Ishikawa (cell line): ENCODE measurements at regions not wholly inside any gene's neighbourhood (a gene's known extent, or its start where the extent isn't known, plus 50 kb on each side); places are given as distances from the start of the nearest gene placed in this dataset.

Experiments
- CEBPB ChIP-seq: IDR thresholded peaks from 2 replicates; pipeline ENCODE4 v1.6.1; 2012
- CREB1 ChIP-seq: IDR thresholded peaks from 2 replicates; pipeline ENCODE4 v1.6.1; 2012; ENCODE audit warnings: low read depth
- EGR1 ChIP-seq: IDR thresholded peaks from 2 replicates; pipeline ENCODE4 v1.6.1; 2012
- EP300 ChIP-seq: IDR thresholded peaks from 2 replicates; pipeline ENCODE4 v1.6.1; 2012; ENCODE audit warnings: borderline replicate concordance
- FOXM1 ChIP-seq: IDR thresholded peaks from 2 replicates; pipeline ENCODE4 v1.6.1; 2012; ENCODE audit warnings: low read depth, borderline replicate concordance
- MAX ChIP-seq: IDR thresholded peaks from 2 replicates; pipeline ENCODE4 v1.6.1; 2012
- NFIC ChIP-seq: IDR thresholded peaks from 2 replicates; pipeline ENCODE4 v1.6.1; 2012
- RAD21 ChIP-seq: IDR thresholded peaks from 2 replicates; pipeline ENCODE4 v1.6.1; 2012; ENCODE audit warnings: low read depth
- REST ChIP-seq: IDR thresholded peaks from 2 replicates; pipeline ENCODE4 v1.6.1; 2012; ENCODE audit warnings: low read depth, mild to moderate bottlenecking
- TAF1 ChIP-seq: IDR thresholded peaks from 2 replicates; pipeline ENCODE4 v1.6.1; 2012; ENCODE audit warnings: low read depth, mild to moderate bottlenecking
- TCF12 ChIP-seq: IDR thresholded peaks from 2 replicates; pipeline ENCODE4 v1.6.1; 2012; ENCODE audit warnings: low read depth
- TEAD4 ChIP-seq: IDR thresholded peaks from 2 replicates; pipeline ENCODE4 v1.6.1; 2012
- USF1 ChIP-seq: IDR thresholded peaks from 2 replicates; pipeline ENCODE4 v1.6.1; 2012
- YY1 ChIP-seq: IDR thresholded peaks from 2 replicates; pipeline ENCODE4 v1.6.1; 2012; ENCODE audit warnings: low read depth
- ZBTB7A ChIP-seq: IDR thresholded peaks from 2 replicates; pipeline ENCODE4 v1.6.1; 2012; ENCODE audit warnings: low read depth

GRCh38 chr1:2853711-2854110, 52.2 kb upstream of the TTC34 start:
- TF ChIP-seq NFIC = no peak
- TF ChIP-seq CREB1 = no peak
- no peak for TF ChIP-seq ZBTB7A
- TF ChIP-seq EGR1 = no peak
- no peak for TF ChIP-seq RAD21
- TF ChIP-seq CEBPB = no peak
- TF ChIP-seq YY1 = no peak
- TF ChIP-seq TAF1 = no peak
- no peak for TF ChIP-seq TCF12
- TF ChIP-seq FOXM1 = no peak
- no peak for TF ChIP-seq TEAD4
- no peak for TF ChIP-seq MAX
- TF ChIP-seq EP300 = no peak

- no peak for TF ChIP-seq CREB1
- no peak for TF ChIP-seq TCF12
- no peak for TF ChIP-seq MAX
- TF ChIP-seq EGR1 = no peak
- TF ChIP-seq RAD21 = no peak
- TF ChIP-seq ZBTB7A = no peak
- TF ChIP-seq FOXM1 = no peak
- TF ChIP-seq CEBPB = no peak
- TF ChIP-seq USF1 = no peak
- TF ChIP-seq YY1 = no peak
- TF ChIP-seq TEAD4 = no peak
Measured at GRCh38 chr1:2854151-2854550, 52.7 kb upstream of the TTC34 start.

- TF ChIP-seq TEAD4 = no peak
- no peak for TF ChIP-seq TCF12
- TF ChIP-seq CREB1 = no peak
- no peak for TF ChIP-seq NFIC
- no peak for TF ChIP-seq REST
- TF ChIP-seq YY1 = no peak
- no peak for TF ChIP-seq ZBTB7A
- no peak for TF ChIP-seq FOXM1
- TF ChIP-seq MAX = no peak
- no peak for TF ChIP-seq EGR1
Measured at GRCh38 chr1:2854611-2855010, 53.1 kb upstream of the TTC34 start.

- TF ChIP-seq YY1 = no peak
- no peak for TF ChIP-seq USF1
Measured at GRCh38 chr1:2855206-2856065, 53.9 kb upstream of the TTC34 start.

- no peak for TF ChIP-seq CREB1
- TF ChIP-seq MAX = no peak
- TF ChIP-seq NFIC = no peak
- TF ChIP-seq ZBTB7A = no peak
- TF ChIP-seq USF1 = no peak
- TF ChIP-seq RAD21 = no peak
- no peak for TF ChIP-seq CEBPB
- no peak for TF ChIP-seq EP300
- no peak for TF ChIP-seq TEAD4
- TF ChIP-seq EGR1 = no peak
- no peak for TF ChIP-seq FOXM1
- no peak for TF ChIP-seq YY1
- TF ChIP-seq TAF1 = no peak
- TF ChIP-seq REST = no peak
- no peak for TF ChIP-seq TCF12
Measured at GRCh38 chr1:2856066-2856390, 54.5 kb upstream of the TTC34 start.
